GM12892 (cell line): ENCODE measurements at regions not wholly inside any gene's neighbourhood (a gene's known extent, or its start where the extent isn't known, plus 50 kb on each side); places are given as distances from the start of the nearest gene placed in this dataset.

Source experiments
- POLR2A ChIP-seq: IDR thresholded peaks from 2 replicates; pipeline ENCODE4 v1.6.1; 2011; ENCODE audit warnings: low read depth, low read length, control low read depth
- POLR2AphosphoS5 ChIP-seq: IDR thresholded peaks from 2 replicates; pipeline ENCODE4 v1.6.1; 2011; ENCODE audit warnings: low read depth, low read length, control low read depth

- TF ChIP-seq POLR2AphosphoS5 (no peak), POLR2A (no peak)
Observed at GRCh38 chr18:59799383-59800015, 100.3 kb upstream of the PMAIP1 start.
